M059J (cell line): ENCODE measurements at regions not wholly inside any gene's neighbourhood (a gene's known extent, or its start where the extent isn't known, plus 50 kb on each side); places are given as distances from the start of the nearest gene placed in this dataset.
"Not testable (repeated sequence)": the region's sequence is repeated elsewhere in the genome, so short reads cannot be mapped to it uniquely, and the experiment has no call there.

Source experiments
- DNase-seq: peaks from one replicate; pipeline ENCODE4 v3.0.0-alpha.2; 2012; ENCODE audit warnings: low read depth

- no peak for DNase-seq
These were observed 97.1 kb downstream of the PLPPR4 start for GRCh38 chr1:99361406-99361805.

GRCh38 chr1:99363531-99363930, 99.2 kb downstream of the PLPPR4 start:
- DNase-seq: no peak

DNA sequence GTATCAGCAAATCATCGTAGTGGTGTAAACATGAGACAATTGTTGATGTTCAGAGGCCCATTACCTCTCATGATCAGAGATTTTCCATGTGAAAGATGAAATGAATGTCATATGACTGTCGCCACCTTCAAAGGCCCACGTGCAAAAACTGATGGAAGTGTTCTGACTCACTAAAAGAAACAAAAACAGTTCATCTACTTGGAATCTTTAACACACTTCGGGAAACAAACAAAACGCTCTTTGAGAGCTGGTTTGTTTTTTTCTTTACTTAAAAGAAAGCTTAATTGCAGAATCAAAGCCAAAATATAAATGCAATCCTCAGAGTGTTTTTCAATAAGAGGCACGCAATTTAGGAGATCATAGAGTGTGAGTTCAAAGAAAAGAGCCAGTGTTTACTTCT, 100.8 kb downstream of the PLPPR4 start:
- DNase-seq: peak; percentile 36

DNA sequence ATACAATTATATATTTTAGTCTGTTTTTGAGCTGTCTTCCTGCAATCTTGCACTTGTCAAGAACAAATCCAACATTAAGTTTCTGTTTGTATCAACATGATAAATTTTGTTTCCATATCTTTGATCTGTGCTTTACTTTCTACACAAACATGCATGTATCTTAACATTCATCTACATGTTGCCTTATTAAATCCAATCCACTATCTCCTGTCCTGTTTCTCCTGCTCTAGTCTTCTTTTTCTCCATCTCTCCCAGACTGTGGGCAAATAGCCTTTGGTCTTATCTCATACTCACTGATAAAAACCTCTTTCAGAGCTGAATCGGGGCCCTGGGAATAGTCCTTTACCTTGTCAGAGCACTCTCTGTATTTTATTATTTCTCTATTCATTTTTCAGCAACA, 101.3 kb downstream of the PLPPR4 start:
- DNase-seq: no peak

DNA sequence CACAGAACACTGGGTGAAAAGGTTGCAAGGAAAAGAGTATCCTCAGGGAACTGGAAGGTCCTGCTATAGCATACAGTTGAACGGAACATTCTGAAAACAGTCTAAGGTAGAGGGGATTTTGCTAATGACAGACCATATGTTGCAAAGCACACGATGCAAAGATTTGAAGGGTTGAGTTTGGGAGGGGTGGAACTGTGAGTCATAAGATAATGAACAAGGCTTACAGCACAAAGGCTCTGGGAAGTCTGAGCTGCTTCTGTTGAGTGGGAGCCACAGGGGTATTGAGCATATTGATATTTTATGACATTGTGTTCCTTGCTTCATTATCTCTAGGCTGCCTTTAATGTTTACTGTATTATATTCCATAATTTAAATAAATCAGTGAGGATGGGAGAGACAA, 104.9 kb downstream of the PLPPR4 start:
- DNase-seq: no peak

DNA sequence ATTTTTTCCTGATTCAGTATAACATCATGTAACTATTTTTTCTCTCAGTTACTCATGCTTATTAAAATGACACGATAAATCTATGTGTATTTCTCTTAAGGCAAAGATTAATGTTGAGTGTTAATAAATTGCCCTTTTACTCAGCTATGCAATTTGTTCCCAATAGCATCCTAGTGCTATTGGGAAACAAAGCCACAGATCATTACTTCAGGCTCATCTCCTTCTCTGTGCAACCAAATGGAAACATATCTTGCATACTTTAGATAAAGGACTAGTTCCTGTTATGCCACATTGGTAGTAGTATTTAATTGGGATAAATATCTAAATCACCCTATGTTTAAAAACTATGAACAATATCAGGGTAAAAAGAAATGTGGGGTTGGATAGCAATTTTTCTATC, 106.2 kb downstream of the PLPPR4 start:
- no peak for DNase-seq

DNA sequence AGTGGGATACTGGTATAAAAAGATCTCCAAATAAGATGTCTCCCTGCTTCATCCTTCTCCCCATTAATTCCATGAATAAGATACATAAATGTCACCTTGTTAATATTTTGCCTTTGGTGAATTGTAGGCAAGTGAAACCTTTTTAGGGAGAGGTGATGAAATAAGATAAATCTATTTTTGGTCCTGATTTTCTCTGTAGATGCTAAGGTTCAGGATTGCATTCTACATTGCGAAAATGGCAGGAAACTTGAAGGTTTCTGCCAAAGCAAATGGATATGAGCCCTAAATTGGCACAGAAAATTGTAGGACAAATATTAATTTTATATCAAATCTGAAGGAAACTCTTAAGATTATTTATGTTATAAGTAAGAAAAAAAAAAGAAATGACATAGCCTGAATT, 107.1 kb downstream of the PLPPR4 start:
- no peak for DNase-seq

- DNase-seq: no peak
These were observed 109.8 kb downstream of the PLPPR4 start for GRCh38 chr1:99374109-99374508.

DNA sequence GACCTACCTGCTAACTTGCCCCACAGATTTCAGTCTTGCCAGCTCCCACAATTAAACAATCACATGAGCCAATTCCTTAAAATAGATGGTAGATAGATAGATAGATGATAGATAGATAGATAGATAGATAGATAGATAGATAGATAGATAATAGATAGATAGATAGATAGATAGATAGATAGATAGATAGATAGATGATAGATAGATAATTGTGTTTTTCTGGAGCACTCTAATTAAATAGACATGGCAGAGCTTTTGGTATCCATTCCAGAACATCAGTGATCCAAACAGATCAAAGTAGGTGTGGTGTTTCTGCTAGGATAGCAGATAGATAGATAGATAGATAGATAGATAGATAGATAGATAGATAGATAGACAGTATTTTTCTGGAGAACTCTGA, 110.4 kb downstream of the PLPPR4 start:
- DNase-seq: not testable (repeated sequence)

GRCh38 chr1:99384021-99384420, 119.7 kb downstream of the PLPPR4 start:
- DNase-seq: no peak

DNA sequence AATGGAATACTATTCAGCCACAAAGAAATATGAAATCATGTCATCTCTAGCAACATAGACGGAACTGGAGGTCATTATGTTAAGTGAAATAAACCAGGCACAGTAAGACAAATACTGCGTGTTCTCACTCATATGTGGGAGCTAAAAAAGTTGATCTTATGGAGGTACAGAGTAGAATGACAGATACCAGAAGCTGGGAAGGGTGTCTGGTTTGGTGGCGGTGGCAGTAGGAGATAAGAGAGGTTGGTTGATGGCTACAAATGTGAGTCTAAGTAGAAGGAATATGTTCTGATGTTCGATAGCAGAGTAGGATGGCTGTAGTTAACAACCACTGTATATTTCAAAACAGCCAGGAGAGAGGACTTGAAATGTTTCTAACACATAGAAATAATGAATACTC, 121.6 kb downstream of the PLPPR4 start:
- no peak for DNase-seq

- no peak for DNase-seq
These were observed 132.1 kb downstream of the PLPPR4 start for GRCh38 chr1:99396389-99396788.

GRCh38 chr1:99397029-99397428, 132.7 kb downstream of the PLPPR4 start:
- DNase-seq: no peak

- no peak for DNase-seq
These were observed 133.6 kb downstream of the PLPPR4 start for GRCh38 chr1:99397863-99398262.

- not testable (repeated sequence) for DNase-seq
These were observed 137.3 kb downstream of the PLPPR4 start for GRCh38 chr1:99401556-99401955.

GRCh38 chr1:99404399-99404798, 140.1 kb downstream of the PLPPR4 start:
- not testable (repeated sequence) for DNase-seq

GRCh38 chr1:99405325-99405724, 141.0 kb downstream of the PLPPR4 start:
- not testable (repeated sequence) for DNase-seq

DNA sequence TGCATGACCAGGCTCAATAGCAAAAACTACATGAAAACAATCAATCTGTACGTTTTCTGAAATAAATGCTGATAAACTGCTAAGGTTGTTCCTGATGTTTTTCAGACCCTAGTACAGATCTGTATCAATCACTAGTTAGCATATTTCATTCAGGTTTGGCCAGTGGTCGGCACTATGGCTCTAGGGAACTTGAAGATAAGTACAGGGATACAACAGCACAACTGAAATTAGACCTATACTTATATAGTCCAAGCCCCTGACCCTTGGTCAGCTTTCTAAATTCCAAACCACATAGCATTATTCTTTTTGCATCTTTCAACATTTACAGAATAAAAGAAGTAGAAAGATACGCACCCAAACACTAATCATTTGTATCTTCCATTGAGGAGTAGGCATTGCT, 142.7 kb downstream of the PLPPR4 start:
- peak; percentile 19 for DNase-seq

DNA sequence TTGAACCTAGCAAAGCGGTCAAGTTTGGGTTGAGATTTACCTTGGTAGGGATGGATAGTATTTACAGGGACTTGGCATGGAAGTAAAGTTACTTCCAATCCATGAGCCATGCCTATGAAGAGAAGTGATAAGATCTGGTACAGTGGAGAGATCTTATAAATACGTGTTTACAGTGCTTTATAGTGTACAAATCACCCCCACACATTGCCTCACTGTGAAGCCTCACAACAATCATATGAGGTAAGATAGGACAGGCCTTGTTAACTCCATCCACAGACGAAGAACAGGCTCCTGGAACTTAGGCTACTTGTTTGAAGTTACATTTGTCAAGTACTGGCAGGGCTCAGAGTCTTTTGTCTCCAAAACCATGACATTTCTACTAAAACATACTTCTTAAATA, 159.8 kb downstream of the PLPPR4 start:
- DNase-seq: no peak

DNA sequence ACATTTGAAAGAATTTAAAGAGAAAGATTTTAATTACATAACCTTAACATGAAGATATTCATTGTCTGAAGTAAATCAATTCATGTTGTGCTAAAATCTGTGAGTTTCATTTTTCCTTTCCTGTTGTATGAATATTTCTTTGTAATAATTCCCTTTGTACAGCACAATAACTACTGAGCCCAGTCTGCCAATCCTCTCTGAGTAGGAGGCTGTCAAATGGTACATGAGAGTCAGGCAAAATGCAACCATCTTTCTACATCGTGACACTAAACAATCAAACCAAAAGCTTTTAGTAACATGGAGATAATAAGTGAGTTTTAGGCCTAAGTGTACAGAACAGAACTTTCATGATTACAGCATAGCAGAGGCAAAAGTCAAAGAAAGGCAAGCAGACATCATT, 165.5 kb downstream of the PLPPR4 start:
- DNase-seq: no peak

DNA sequence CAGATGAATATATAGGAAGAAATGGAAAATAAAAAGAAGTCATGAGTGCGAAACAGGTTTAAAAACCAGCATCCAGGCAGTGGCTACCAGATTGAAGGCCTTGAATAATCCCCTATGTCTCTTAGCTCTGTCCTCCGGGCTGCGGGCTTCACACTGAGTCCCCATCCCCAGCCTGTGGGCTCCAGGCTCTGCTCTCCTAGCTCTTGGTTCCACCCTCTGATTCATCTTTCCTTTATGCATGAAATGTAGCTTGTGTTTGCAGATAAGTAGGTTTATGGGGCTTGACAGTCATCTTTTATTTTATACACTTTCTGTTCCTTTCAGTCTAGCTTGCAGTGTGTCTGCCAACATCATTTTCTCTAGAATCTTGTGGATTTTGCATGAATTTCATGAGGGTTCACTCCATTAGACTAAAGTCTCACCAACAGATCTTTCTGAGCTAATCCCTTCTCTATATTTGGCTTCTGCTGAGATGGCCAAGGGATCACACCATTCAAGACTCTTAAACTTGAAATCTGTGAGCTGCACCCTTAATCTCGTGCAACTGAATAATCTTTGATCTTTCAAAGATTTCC, 174.5 kb downstream of the PLPPR4 start:
- DNase-seq: peak; percentile 32

DNA sequence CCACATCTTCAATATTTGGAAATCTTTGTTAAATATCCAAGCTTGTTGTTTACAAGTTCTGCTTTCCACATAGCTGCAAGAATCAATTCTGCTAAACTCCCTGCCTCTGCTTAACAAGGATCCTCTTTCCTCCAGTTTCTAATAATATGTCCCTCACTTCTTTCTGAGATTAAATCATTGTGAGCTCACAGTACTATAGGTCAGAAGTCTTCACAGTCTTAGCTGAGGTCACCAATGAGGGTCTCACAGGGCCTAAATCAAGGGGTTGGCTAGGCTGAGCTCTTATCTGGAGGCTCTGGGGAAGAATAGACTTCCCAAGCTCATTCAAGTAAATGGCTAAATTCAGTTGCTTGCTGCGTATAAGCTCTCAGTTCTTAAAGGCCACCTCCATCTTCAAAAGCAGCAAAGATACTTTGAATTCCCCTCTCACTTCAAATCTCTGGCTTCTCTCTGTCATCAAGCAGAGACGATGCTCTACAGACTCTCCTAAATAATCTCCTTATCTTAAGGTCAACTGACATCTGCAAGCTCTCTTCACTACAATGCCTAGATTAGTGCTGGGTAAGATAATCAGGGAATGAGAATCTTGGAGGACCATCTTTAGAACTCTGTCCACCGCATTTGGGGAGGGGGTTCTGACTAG, 175.3 kb downstream of the PLPPR4 start:
- DNase-seq: no peak

- peak; percentile 85 for DNase-seq
These were observed 177.2 kb downstream of the PLPPR4 start for GRCh38 chr1:99441299-99442095.
